WI38 (cell line): ENCODE measurements at regions not wholly inside any gene's neighbourhood (a gene's known extent, or its start where the extent isn't known, plus 50 kb on each side); places are given as distances from the start of the nearest gene placed in this dataset.

Source experiments
- H3K4me3 ChIP-seq: 2 replicates; pipeline ENCODE4 v1.5.1; 2011; ENCODE audit warnings: low read depth, mild to moderate bottlenecking, control low read depth, low read length
- CTCF ChIP-seq: IDR thresholded peaks from 2 replicates; pipeline ENCODE4 v1.5.1; 2012; ENCODE audit warnings: low read depth, mild to moderate bottlenecking, control low read depth, low read length

GRCh38 chr14:58805057-58805456, 167.3 kb downstream of the DACT1 start:
- no peak for TF ChIP-seq CTCF
- no peak overlapping the region for H3K4me3 ChIP-seq

GRCh38 chr14:58805605-58806409, 168.0 kb downstream of the DACT1 start:
- no peak for TF ChIP-seq CTCF
- H3K4me3 ChIP-seq = no peak overlapping the region

- TF ChIP-seq CTCF = no peak
- H3K4me3 ChIP-seq = no peak overlapping the region
Measured at GRCh38 chr14:58807191-58807590, 169.4 kb downstream of the DACT1 start.

- H3K4me3 ChIP-seq = no peak overlapping the region
- TF ChIP-seq CTCF = no peak
Measured at GRCh38 chr14:58808828-58809227, 171.1 kb downstream of the DACT1 start.

GRCh38 chr14:58809520-58809919, 171.8 kb downstream of the DACT1 start:
- TF ChIP-seq CTCF = no peak
- no peak overlapping the region for H3K4me3 ChIP-seq

- TF ChIP-seq CTCF = no peak
- no peak overlapping the region for H3K4me3 ChIP-seq
Measured at GRCh38 chr14:58812050-58812910, 174.5 kb downstream of the DACT1 start.

GRCh38 chr14:58813745-58814144, 176.0 kb downstream of the DACT1 start:
- TF ChIP-seq CTCF = no peak

More at GRCh38 chr14:58813745-58814144, 176.0 kb downstream of the DACT1 start:
- no peak overlapping the region for H3K4me3 ChIP-seq
